HCT116 (cell line): ENCODE measurements at regions not wholly inside any gene's neighbourhood (a gene's known extent, or its start where the extent isn't known, plus 50 kb on each side); places are given as distances from the start of the nearest gene placed in this dataset.

ENCODE experiments used
- ATAC-seq: fragments of 200-7000 bp; cut with Tn5 transposase; 2 replicates; pipeline ENCODE4 v1.9.1; 2020; ENCODE audit warnings: mild to moderate bottlenecking, moderate library complexity
- BruUV-seq: library from RNA; stranded (reverse); fragments of 400-500 nt; replicated peaks from 2 replicates; lab custom pipeline; 2021; lab: Mats Ljungman, UMichigan
- CTCF ChIA-PET: fragments of 300-600 bp; sonication (Branson Sonifier 250); formaldehyde crosslinking; loops from one replicate; lab custom pipeline; 2021; ENCODE audit warnings: antibody characterized with exemption; lab: Charles Lee
- POLR2A ChIA-PET: fragments of 300-600, 350-600 bp; sonication (Branson Sonifier 250); formaldehyde crosslinking; loops from one replicate; lab custom pipeline; 2021; ENCODE audit warnings: antibody characterized with exemption; lab: Charles Lee
- RAD21 ChIA-PET, 2 experiments: fragments of 300-600 bp; sonication (Branson Sonifier 250); formaldehyde crosslinking; loops; one replicate each; lab custom pipeline; 2023; ENCODE audit warnings: low total read pairs in 2 of 2; ENCODE audit not compliant: uncharacterized antibody in 2 of 2, unreplicated experiment in 2 of 2, low non-redundant PET in 1 of 2; lab: Charles Lee
- DNase-seq: peaks from one replicate; pipeline ENCODE4 v3.0.0-alpha.2; 2010; ENCODE audit warnings: low read depth, low spot score
- H2AFZ ChIP-seq: fragments of 200-600 bp; shearing (Covaris generic), sonication (generic); 2 replicates; pipeline ENCODE4 v1.6.1; 2017; ENCODE audit warnings: low read depth, mixed run types, mixed read lengths, antibody characterized with exemption, low read length; ENCODE audit not compliant: poor library complexity, severe bottlenecking
- H3K27ac ChIP-seq: 2 replicates; pipeline ENCODE4 v1.5.1; 2012; ENCODE audit warnings: low read depth, low read length
- H3K27me3 ChIP-seq: fragments of 200-600 bp; sonication (generic); 2 replicates; pipeline ENCODE4 v1.6.1; 2016; ENCODE audit warnings: mixed run types, low read length, mixed read lengths; ENCODE audit not compliant: insufficient read depth
- H3K36me3 ChIP-seq, 2 experiments: fragments of 200-500 bp in 1 of 2; fragments of 200-600 bp in 1 of 2; sonication (Bioruptor generic) in 1 of 2; sonication (generic) in 1 of 2; 2 replicates each; pipeline versions ENCODE4 v1.5.1 to v1.6.1; 2014 to 2016; ENCODE audit warnings: low read length in 2 of 2, inconsistent platforms in 1 of 2, mixed read lengths in 1 of 2, mixed run types in 1 of 2; ENCODE audit not compliant: insufficient read depth in 2 of 2, control insufficient read depth in 1 of 2
- H3K4me1 ChIP-seq, 2 experiments: fragments of 200-600 bp in 1 of 2; sonication (generic) in 1 of 2; 2 replicates each; pipeline versions ENCODE4 v1.5.1 to v1.6.1; 2012 to 2017; ENCODE audit warnings: low read length in 2 of 2, inconsistent platforms in 1 of 2, mild to moderate bottlenecking in 1 of 2, mixed read lengths in 1 of 2, mixed run types in 1 of 2, moderate library complexity in 1 of 2; ENCODE audit not compliant: insufficient read depth in 2 of 2, control insufficient read depth in 1 of 2
- H3K4me2 ChIP-seq: fragments of 200-600 bp; sonication (generic); 2 replicates; pipeline ENCODE4 v1.6.1; 2017; ENCODE audit warnings: mixed run types, low read length, mixed read lengths
- H3K4me3 ChIP-seq, 2 experiments: fragments of 200-600 bp in 1 of 2; sonication (generic) in 1 of 2; replicated peaks in 1 of 2; 2 replicates each; pipeline ENCODE4 v1.5.1; 2011 to 2016; ENCODE audit warnings: low read length in 2 of 2, control low read depth in 1 of 2, low read depth in 1 of 2, mild to moderate bottlenecking in 1 of 2, mixed read lengths in 1 of 2, mixed run types in 1 of 2
- H3K79me2 ChIP-seq: fragments of 200-600 bp; sonication (generic); 2 replicates; pipeline ENCODE4 v1.6.1; 2017; ENCODE audit warnings: mild to moderate bottlenecking, mixed run types, low read length, moderate library complexity, mixed read lengths; ENCODE audit not compliant: insufficient read depth
- H3K9ac ChIP-seq: fragments of 200-600 bp; sonication (generic); 2 replicates; pipeline ENCODE4 v1.6.1; 2016; ENCODE audit warnings: low read length, mixed read lengths
- H3K9me2 ChIP-seq: fragments of 200-600 bp; sonication (generic), shearing (Covaris generic); 2 replicates; pipeline ENCODE4 v1.6.1; 2017; ENCODE audit warnings: mixed run types, mild to moderate bottlenecking, moderate library complexity; ENCODE audit not compliant: insufficient read depth
- H3K9me3 ChIP-seq, 2 experiments: fragments of 200-500 bp in 1 of 2; fragments of 200-600 bp in 1 of 2; sonication (Bioruptor generic) in 1 of 2; sonication (generic) in 1 of 2; 2 replicates each; pipeline ENCODE4 v1.6.1; 2014 to 2017; ENCODE audit warnings: low read length in 2 of 2, mixed read lengths in 2 of 2, inconsistent platforms in 1 of 2, low read depth in 1 of 2, mild to moderate bottlenecking in 1 of 2, mixed run types in 1 of 2, moderate library complexity in 1 of 2; ENCODE audit not compliant: control insufficient read depth in 1 of 2, insufficient read depth in 1 of 2
- H4K20me1 ChIP-seq: fragments of 200-600 bp; sonication (generic), shearing (Covaris generic); 2 replicates; pipeline ENCODE4 v1.6.1; 2017; ENCODE audit warnings: mixed run types, mild to moderate bottlenecking, moderate library complexity; ENCODE audit not compliant: insufficient read depth
- FOSL1 ChIP-seq: IDR thresholded peaks from 2 replicates; pipeline ENCODE4 v1.6.1; 2012; ENCODE audit warnings: low read depth
- JUND ChIP-seq: IDR thresholded peaks from 2 replicates; pipeline ENCODE4 v1.6.1; 2012
- POLR2AphosphoS5 ChIP-seq: IDR thresholded peaks from 2 replicates; pipeline ENCODE4 v1.6.1; 2011; ENCODE audit warnings: mild to moderate bottlenecking, low read depth, low read length, moderate library complexity
- SP1 ChIP-seq: IDR thresholded peaks from 2 replicates; pipeline ENCODE4 v1.6.1; 2012; ENCODE audit warnings: low read depth
- ZBTB33 ChIP-seq: IDR thresholded peaks from 2 replicates; pipeline ENCODE4 v1.6.1; 2011; ENCODE audit warnings: mild to moderate bottlenecking, low read length, moderate library complexity; ENCODE audit not compliant: insufficient replicate concordance; ENCODE audit errors: extremely low read depth
- intact Hi-C: fragments of 100-400 bp; cut with micrococcal nuclease; formaldehyde crosslinking; loops from 2 replicates; pipeline ENCODE4 v1.10.0; 2022

GRCh38 chr16:87206646-87207451 is 110.3 kb downstream of the C16orf95 start:
- peak; percentile 28 for DNase-seq
- Histone ChIP-seq H3K4me3 (no peak overlapping the region), H3K4me1 (peaks cover 2 to 26% of the 10 kb centered on the region in 2 experiments; a peak in 3 of 4 replicates)

More at GRCh38 chr16:87206646-87207451, 110.3 kb downstream of the C16orf95 start:
- no TSS peak for BruUV-seq
- Histone ChIP-seq H4K20me1 (no peaks in the 10 kb centered on the region), H3K9me3 (0 out of 4 replicates have a peak, but pooled peaks cover 0 to 4% of the 10 kb centered on the region in 2 experiments), H3K27me3 (no peaks in the 10 kb centered on the region), H3K27ac (no peak overlapping the region), H3K9me2 (no peaks in the 10 kb centered on the region), H2AFZ (no peak overlapping the region), H3K4me2 (0 out of 2 replicates have a peak overlapping the region, but pooled peaks have one; percentile 5), H3K79me2 (no peaks in the 10 kb centered on the region), H3K36me3 (no peaks in the 10 kb centered on the region), H3K9ac (no peak overlapping the region)
- ChIA-PET CTCF (no interaction called here), POLR2A (no interaction called here), RAD21 (no interaction called here)
- intact Hi-C loops: no loop called here
- ATAC-seq: no peak
- TF ChIP-seq JUND (peak; percentile 51; the same call in 1 of the 2 replicates), ZBTB33 (no peak), SP1 (peak; percentile 37; the same call in 1 of the 2 replicates), FOSL1 (peak; percentile 62), POLR2AphosphoS5 (no peak)
